ENCODE measurements at regions not wholly inside any gene's neighbourhood (a gene's known extent, or its start where the extent isn't known, plus 50 kb on each side); places are given as distances from the start of the nearest gene placed in this dataset.

- H3K4me1 ChIP-seq (ENCODE audit: insufficient read depth) = no peaks in the 10 kb centered on the region
- no peak for ATAC-seq
- Mint-ChIP-seq H3K9me3 (peaks cover 14% of the 10 kb centered on the region), H3K36me3 (ENCODE audit: low read depth) (no peaks in the 10 kb centered on the region), H3K27me3 (ENCODE audit: insufficient read depth, low read depth, poor library complexity) (peaks cover 2% of the 10 kb centered on the region), H3K27ac (no peak overlapping the region), H3K4me1 (no peaks in the 10 kb centered on the region), H3K4me3 (no peak overlapping the region)
- H3F3A ChIP-seq (replicated peaks; ENCODE audit: low read depth) = no peaks in the 10 kb centered on the region
- DNase-seq (ENCODE audit: low spot score) = no peak
- H3K27me3 ChIP-seq (ENCODE audit: insufficient read depth) = no peaks in the 10 kb centered on the region
- no peak overlapping the region for H3K4me2 ChIP-seq
- no peaks in the 10 kb centered on the region; the same call in 1 of the 2 replicates for H3K36me3 ChIP-seq (ENCODE audit: insufficient read depth)
- TF ChIP-seq EZH2 (IDR thresholded peaks at IDR 0.05; ENCODE audit: low read depth, unreplicated experiment) = no peak
- TF ChIP-seq CTCF (conservative IDR thresholded peaks at IDR 0.05; ENCODE audit: low read depth in 2 of 2) = no peak
- TF ChIP-seq POLR2AphosphoS5 (IDR thresholded peaks at IDR 0.05; ENCODE audit: low read depth) = no peak
- H4K20me1 ChIP-seq (replicated peaks; ENCODE audit: insufficient read depth) = no peaks in the 10 kb centered on the region
- H3K27ac ChIP-seq (ENCODE audit: low read depth) = no peak overlapping the region
- H3K9me2 ChIP-seq (ENCODE audit: insufficient read depth) = no peaks in the 10 kb centered on the region
- H3K4me3 ChIP-seq = no peak overlapping the region
- H3K79me2 ChIP-seq (replicated peaks; ENCODE audit: insufficient read depth) = no peaks in the 10 kb centered on the region
- no peak overlapping the region for H2AFZ ChIP-seq
Observed at GRCh38 chr1:5565281-5566125, 426.7 kb downstream of the NPHP4 start.

- Mint-ChIP-seq H3K4me3 (no peak overlapping the region), H3K4me1 (no peaks in the 10 kb centered on the region), H3K9me3 (peaks cover 15% of the 10 kb centered on the region), H3K36me3 (ENCODE audit: low read depth) (no peaks in the 10 kb centered on the region), H3K27me3 (ENCODE audit: insufficient read depth, low read depth, poor library complexity) (peaks cover 2% of the 10 kb centered on the region), H3K27ac (no peak overlapping the region)
- Histone ChIP-seq H3K4me3 (no peak overlapping the region), H3K79me2 (replicated peaks; ENCODE audit: insufficient read depth) (no peaks in the 10 kb centered on the region), H4K20me1 (replicated peaks; ENCODE audit: insufficient read depth) (no peaks in the 10 kb centered on the region), H3K9me2 (ENCODE audit: insufficient read depth) (no peaks in the 10 kb centered on the region), H2AFZ (no peak overlapping the region), H3K36me3 (ENCODE audit: insufficient read depth) (no peaks in the 10 kb centered on the region; the same call in 1 of the 2 replicates), H3K27me3 (ENCODE audit: insufficient read depth) (no peaks in the 10 kb centered on the region), H3K27ac (ENCODE audit: low read depth) (no peak overlapping the region), H3K4me2 (no peak overlapping the region), H3F3A (replicated peaks; ENCODE audit: low read depth) (no peaks in the 10 kb centered on the region), H3K4me1 (ENCODE audit: insufficient read depth) (no peaks in the 10 kb centered on the region)
- DNase-seq (ENCODE audit: low spot score) (no peak), ATAC-seq (no peak)
- no peak for TF ChIP-seq STAT1 (IDR thresholded peaks at IDR 0.05; ENCODE audit: unreplicated experiment)
- no peak for TF ChIP-seq NANOG (IDR thresholded peaks at IDR 0.05; ENCODE audit: borderline replicate concordance)
- TF ChIP-seq JUNB (IDR thresholded peaks at IDR 0.05; ENCODE audit: unreplicated experiment) = no peak
- TF ChIP-seq REST (IDR thresholded peaks at IDR 0.05; ENCODE audit: unreplicated experiment) = no peak
- TF ChIP-seq CTCF (conservative IDR thresholded peaks at IDR 0.05; ENCODE audit: low read depth in 2 of 2) = no peak
- TF ChIP-seq POLR2AphosphoS5 (IDR thresholded peaks at IDR 0.05; ENCODE audit: low read depth) = no peak
- no peak for TF ChIP-seq ETS1 (IDR thresholded peaks at IDR 0.05)
Observed at GRCh38 chr1:5564578-5565257, 427.5 kb downstream of the NPHP4 start.
